Activated naive CD4-positive, alpha-beta T cell (primary cell): ENCODE measurements at regions not wholly inside any gene's neighbourhood (a gene's known extent, or its start where the extent isn't known, plus 50 kb on each side); places are given as distances from the start of the nearest gene placed in this dataset.

Experiments
- DNase-seq, 4 experiments: peaks; one replicate each; lab custom pipeline; 2025; lab: John Stamatoyannopoulos, UW

GRCh38 chr5:117218789-117219188, 644.2 kb upstream of the SEMA6A start:
- no peak for DNase-seq

GRCh38 chr5:117212866-117213265, 638.2 kb upstream of the SEMA6A start:
- no peak for DNase-seq

GRCh38 chr5:117210796-117211195, 636.2 kb upstream of the SEMA6A start:
- no peak for DNase-seq

GRCh38 chr5:117209479-117209878, 634.9 kb upstream of the SEMA6A start:
- no peak for DNase-seq

- DNase-seq: no peak
Observed at GRCh38 chr5:117207088-117207668, 632.6 kb upstream of the SEMA6A start.

- no peak for DNase-seq
Observed at GRCh38 chr5:117205894-117206293, 631.3 kb upstream of the SEMA6A start.

- DNase-seq: no peak
Observed at GRCh38 chr5:117204926-117205869, 630.6 kb upstream of the SEMA6A start.

- no peak for DNase-seq
Observed at GRCh38 chr5:117204404-117204803, 629.8 kb upstream of the SEMA6A start.

- no peak for DNase-seq
Observed at GRCh38 chr5:117203584-117203983, 629.0 kb upstream of the SEMA6A start.

- no peak for DNase-seq
Observed at GRCh38 chr5:117201001-117201400, 626.4 kb upstream of the SEMA6A start.

GRCh38 chr5:117195076-117195475, 620.5 kb upstream of the SEMA6A start:
- no peak for DNase-seq

GRCh38 chr5:117191251-117191650, 616.6 kb upstream of the SEMA6A start:
- DNase-seq: no peak

- no peak for DNase-seq
Observed at GRCh38 chr5:117189784-117190183, 615.2 kb upstream of the SEMA6A start.

- DNase-seq: no peak
Observed at GRCh38 chr5:117188211-117188610, 613.6 kb upstream of the SEMA6A start.

GRCh38 chr5:117186751-117187150, 612.1 kb upstream of the SEMA6A start:
- DNase-seq: no peak

- DNase-seq: no peak
Observed at GRCh38 chr5:117183326-117183725, 608.7 kb upstream of the SEMA6A start.

- DNase-seq: no peak
Observed at GRCh38 chr5:117182104-117182503, 607.5 kb upstream of the SEMA6A start.

- DNase-seq: no peak
Observed at GRCh38 chr5:117177302-117177701, 602.7 kb upstream of the SEMA6A start.

- DNase-seq: no peak
Observed at GRCh38 chr5:117165068-117165467, 590.4 kb upstream of the SEMA6A start.

- no peak for DNase-seq
Observed at GRCh38 chr5:117161718-117162335, 587.2 kb upstream of the SEMA6A start.

- DNase-seq: no peak
Observed at GRCh38 chr5:117160391-117160790, 585.8 kb upstream of the SEMA6A start.

- DNase-seq: no peak
Observed at GRCh38 chr5:117149312-117149711, 574.7 kb upstream of the SEMA6A start.

GRCh38 chr5:117144086-117144485, 569.5 kb upstream of the SEMA6A start:
- DNase-seq: no peak
